Endothelial cell of umbilical vein (primary cell): ENCODE measurements at regions not wholly inside any gene's neighbourhood (a gene's known extent, or its start where the extent isn't known, plus 50 kb on each side); places are given as distances from the start of the nearest gene placed in this dataset.

Experiments used
- BruUV-seq: library from RNA; stranded (reverse); fragments of 400-500 nt; replicated peaks from 2 replicates; lab custom pipeline; 2021; lab: Mats Ljungman, UMichigan
- CTCF ChIA-PET: fragments of 300-600, 350-600 bp; sonication (Branson Sonifier 250); formaldehyde crosslinking; loops from one replicate; lab custom pipeline; 2021; ENCODE audit warnings: antibody characterized with exemption, inconsistent platforms; lab: Charles Lee
- POLR2A ChIA-PET: fragments of 300-600, 350-600 bp; sonication (Branson Sonifier 250); formaldehyde crosslinking; loops from one replicate; lab custom pipeline; 2021; ENCODE audit warnings: antibody characterized with exemption, inconsistent platforms; lab: Charles Lee
- DNase-seq: peaks from one replicate; pipeline ENCODE4 v3.0.0-alpha.2; 2011; ENCODE audit warnings: low read depth, low spot score
- FAIRE-seq: peaks from 2 replicates; lab custom pipeline; 2011; peaks lifted over from hg19 to GRCh38; lab: Jason Lieb, UNC
- H2AFZ ChIP-seq: 2 replicates; pipeline ENCODE4 v1.6.0; 2012; ENCODE audit warnings: low read depth, low read length, control low read depth, inconsistent platforms
- H3K27ac ChIP-seq: 2 replicates; pipeline ENCODE4 v1.5.1; 2011; ENCODE audit warnings: low read depth, mild to moderate bottlenecking, control low read depth, low read length, moderate library complexity; ENCODE audit not compliant: insufficient read depth
- H3K27me3 ChIP-seq, 2 experiments: 2 replicates each; pipeline versions ENCODE4 v1.6.0 to v1.6.1; 2011; ENCODE audit warnings: low read length in 2 of 2, mixed read lengths in 1 of 2; ENCODE audit not compliant: control insufficient read depth in 2 of 2, insufficient read depth in 2 of 2
- H3K36me3 ChIP-seq, 2 experiments: 2 replicates in 1 of 2; 3 replicates in 1 of 2; pipeline ENCODE4 v1.5.1; 2011; ENCODE audit warnings: low read length in 2 of 2, mild to moderate bottlenecking in 1 of 2, moderate library complexity in 1 of 2; ENCODE audit not compliant: control insufficient read depth in 2 of 2, insufficient read depth in 2 of 2; ENCODE audit errors: extremely low read depth in 1 of 2
- H3K4me1 ChIP-seq: 3 replicates; pipeline ENCODE4 v1.5.1; 2011; ENCODE audit warnings: mild to moderate bottlenecking, low read length; ENCODE audit not compliant: control insufficient read depth, insufficient read depth; ENCODE audit errors: extremely low read depth
- H3K4me2 ChIP-seq: 2 replicates; pipeline ENCODE4 v1.6.1; 2011; ENCODE audit warnings: low read length, control low read depth, mixed read lengths; ENCODE audit not compliant: insufficient read depth
- H3K4me3 ChIP-seq, 3 experiments: fragments of 200-600 bp in 1 of 3; sonication (generic), shearing (Covaris generic) in 1 of 3; replicated peaks in 1 of 3; 2 replicates each; pipeline ENCODE4 v1.5.1; 2011 to 2016; ENCODE audit warnings: control low read depth in 3 of 3, low read length in 3 of 3, mild to moderate bottlenecking in 2 of 3, inconsistent platforms in 1 of 3, low read depth in 1 of 3, moderate library complexity in 1 of 3; ENCODE audit not compliant: insufficient read depth in 1 of 3
- H3K79me2 ChIP-seq: 2 replicates; pipeline ENCODE4 v1.6.0; 2012; ENCODE audit warnings: low read length, inconsistent platforms; ENCODE audit not compliant: control insufficient read depth, insufficient read depth
- H3K9ac ChIP-seq: replicated peaks from 2 replicates; pipeline ENCODE3; 2011; ENCODE audit warnings: low read length, control low read depth; ENCODE audit not compliant: insufficient read depth; ENCODE audit errors: extremely low read depth
- H3K9me1 ChIP-seq: replicated peaks from 3 replicates; pipeline ENCODE4 v1.6.0; 2011; ENCODE audit warnings: mild to moderate bottlenecking, low read length; ENCODE audit not compliant: control insufficient read depth, insufficient read depth; ENCODE audit errors: extremely low read depth
- H3K9me3 ChIP-seq: replicated peaks from 2 replicates; pipeline ENCODE4 v1.5.1; 2012; ENCODE audit warnings: low read length, inconsistent platforms; ENCODE audit not compliant: control insufficient read depth, insufficient read depth
- H4K20me1 ChIP-seq: replicated peaks from 2 replicates; pipeline ENCODE3; 2011; ENCODE audit warnings: mild to moderate bottlenecking, low read length; ENCODE audit not compliant: control insufficient read depth, insufficient read depth; ENCODE audit errors: extremely low read depth
- CTCF ChIP-seq, 2 donors: IDR thresholded peaks; 1 replicate in 1 of 2; 2 replicates in 1 of 2; pipeline ENCODE4 v1.5.1; 2011; ENCODE audit warnings: low read length in 2 of 2, mild to moderate bottlenecking in 2 of 2, moderate library complexity in 2 of 2, control low read depth in 1 of 2, inconsistent platforms in 1 of 2, low read depth in 1 of 2; ENCODE audit not compliant: insufficient read depth in 1 of 2; ENCODE audit errors: extremely low read depth in 1 of 2
- EZH2 ChIP-seq: IDR thresholded peaks from 2 replicates; pipeline ENCODE4 v1.6.1; 2012; ENCODE audit warnings: borderline replicate concordance, low read depth, mild to moderate bottlenecking, moderate library complexity, low read length, inconsistent platforms; ENCODE audit not compliant: severe bottlenecking
- FOS ChIP-seq: IDR thresholded peaks from 2 replicates; pipeline ENCODE4 v1.6.1; 2011; ENCODE audit warnings: mild to moderate bottlenecking, low read length, moderate library complexity, borderline replicate concordance; ENCODE audit not compliant: insufficient read depth
- GATA2 ChIP-seq: IDR thresholded peaks from 2 replicates; pipeline ENCODE4 v1.7.0; 2011; ENCODE audit warnings: low read depth, mild to moderate bottlenecking, moderate library complexity, mixed read lengths, low read length; ENCODE audit not compliant: insufficient read length, insufficient read depth
- JUN ChIP-seq: IDR thresholded peaks from 2 replicates; pipeline ENCODE4 v1.6.1; 2011; ENCODE audit warnings: borderline replicate concordance, low read depth; ENCODE audit not compliant: insufficient read length, insufficient read depth
- MAX ChIP-seq: IDR thresholded peaks from 2 replicates; pipeline ENCODE4 v1.6.1; 2011; ENCODE audit not compliant: insufficient read depth, insufficient read length
- MYC ChIP-seq: IDR thresholded peaks from one replicate; pipeline ENCODE4 v1.6.1; 2011; ENCODE audit warnings: mild to moderate bottlenecking, low read depth, low read length
- POLR2A ChIP-seq: IDR thresholded peaks from 2 replicates; pipeline ENCODE4 v1.6.1; 2012; ENCODE audit warnings: low read depth, mild to moderate bottlenecking, control low read depth, low read length
- POLR2AphosphoS5 ChIP-seq: IDR thresholded peaks from 2 replicates; pipeline ENCODE4 v1.6.1; 2012; ENCODE audit warnings: low read depth, mild to moderate bottlenecking, control low read depth, low read length, moderate library complexity; ENCODE audit not compliant: insufficient read depth
- dilution Hi-C: fragments of 300-500 bp; cut with MboI; formaldehyde crosslinking; loops from one replicate; pipeline ENCODE4 v1.15.0; 2019; ENCODE audit warnings: low sequenced_read_pairs; ENCODE audit not compliant: extremely low pct_ligation_motif_present
- intact Hi-C: fragments of 100-400 bp; cut with micrococcal nuclease; formaldehyde crosslinking; loops from one replicate; pipeline ENCODE4 v1.10.0; 2022

GRCh38 chr4:92128676-92129075, 175.1 kb upstream of the GRID2 start:
- DNase-seq (no peak), FAIRE-seq (no peak)
- TF ChIP-seq GATA2, result no peak
- no peak for TF ChIP-seq CTCF (IDR thresholded peaks at IDR 0.05; ENCODE audit: extremely low read depth in 1 of 2, insufficient read depth in 1 of 2, low read depth in 1 of 2, low read length in 2 of 2)
- no peak for TF ChIP-seq MAX
- no peak for TF ChIP-seq EZH2
- TF ChIP-seq POLR2AphosphoS5, result no peak
- no peak for TF ChIP-seq FOS
- no peak for TF ChIP-seq JUN
- no peak for TF ChIP-seq POLR2A
- TF ChIP-seq MYC, result no peak
- no peaks in the 10 kb centered on the region for H3K9me3 ChIP-seq
- H3K27me3 ChIP-seq, result no peaks in the 10 kb centered on the region
- BruUV-seq, result no TSS peak
- dilution Hi-C loops (no loop called here), intact Hi-C loops (no loop called here)
- H3K27ac ChIP-seq, result no peak overlapping the region
- H3K4me1 ChIP-seq, result no peaks in the 10 kb centered on the region
- ChIA-PET CTCF (no interaction called here), POLR2A (no interaction called here)
- H3K36me3 ChIP-seq, result no peaks in the 10 kb centered on the region
- no peak overlapping the region for H3K4me2 ChIP-seq
- H3K9ac ChIP-seq, result no peak overlapping the region
- no peak overlapping the region for H2AFZ ChIP-seq
- no peaks in the 10 kb centered on the region for H3K79me2 ChIP-seq
- H4K20me1 ChIP-seq, result no peaks in the 10 kb centered on the region
- no peak overlapping the region for H3K4me3 ChIP-seq
- no peaks in the 10 kb centered on the region for H3K9me1 ChIP-seq
